Prostate gland (tissue), 2 donors: ENCODE measurements at regions not wholly inside any gene's neighbourhood (a gene's known extent, or its start where the extent isn't known, plus 50 kb on each side); places are given as distances from the start of the nearest gene placed in this dataset.

Experiments used
- POLR2A ChIP-seq: fragments of 450-650 bp; IDR thresholded peaks from one replicate; pipeline ENCODE4 v1.6.1; 2016; ENCODE audit warnings: antibody characterized with exemption, mild to moderate bottlenecking
- POLR2AphosphoS5 ChIP-seq: sonication (generic); formaldehyde crosslinking; IDR thresholded peaks from one replicate; pipeline ENCODE4 v1.6.1; 2017; ENCODE audit warnings: antibody characterized with exemption
- TF ChIP-seq, protein P1 (sequence below), 4 experiments: fragments of 200-600 bp in 2 of 4; fragments of 450-650 bp in 2 of 4; sonication (generic) in 2 of 4; IDR thresholded peaks; 1 replicate in 3 of 4; 2 replicates in 1 of 4; pipeline ENCODE4 v1.5.1; 2016 to 2019; ENCODE audit warnings: antibody characterized with exemption in 4 of 4, mild to moderate bottlenecking in 2 of 4, moderate library complexity in 2 of 4

DNA sequence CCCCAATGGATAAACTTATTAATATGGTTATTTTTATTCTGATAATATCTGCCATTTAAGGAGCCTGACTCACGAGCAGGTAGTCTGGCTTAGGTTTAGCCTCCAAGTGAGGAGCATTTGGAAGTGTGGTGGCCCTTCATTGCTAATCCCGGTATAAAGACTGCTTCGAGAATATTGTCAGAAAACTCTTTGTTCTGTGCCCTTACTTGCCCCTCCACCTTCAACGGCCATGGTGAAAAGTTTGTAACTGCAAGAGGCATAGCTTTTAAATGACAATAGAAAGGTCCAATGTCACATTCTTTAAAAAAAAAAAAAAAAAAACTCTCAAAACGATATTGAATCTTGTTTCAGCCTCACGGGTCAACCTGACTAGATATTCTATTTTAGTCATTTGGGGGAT is 157.4 kb upstream of the PROX1 start:
- TF ChIP-seq, protein P1, sequence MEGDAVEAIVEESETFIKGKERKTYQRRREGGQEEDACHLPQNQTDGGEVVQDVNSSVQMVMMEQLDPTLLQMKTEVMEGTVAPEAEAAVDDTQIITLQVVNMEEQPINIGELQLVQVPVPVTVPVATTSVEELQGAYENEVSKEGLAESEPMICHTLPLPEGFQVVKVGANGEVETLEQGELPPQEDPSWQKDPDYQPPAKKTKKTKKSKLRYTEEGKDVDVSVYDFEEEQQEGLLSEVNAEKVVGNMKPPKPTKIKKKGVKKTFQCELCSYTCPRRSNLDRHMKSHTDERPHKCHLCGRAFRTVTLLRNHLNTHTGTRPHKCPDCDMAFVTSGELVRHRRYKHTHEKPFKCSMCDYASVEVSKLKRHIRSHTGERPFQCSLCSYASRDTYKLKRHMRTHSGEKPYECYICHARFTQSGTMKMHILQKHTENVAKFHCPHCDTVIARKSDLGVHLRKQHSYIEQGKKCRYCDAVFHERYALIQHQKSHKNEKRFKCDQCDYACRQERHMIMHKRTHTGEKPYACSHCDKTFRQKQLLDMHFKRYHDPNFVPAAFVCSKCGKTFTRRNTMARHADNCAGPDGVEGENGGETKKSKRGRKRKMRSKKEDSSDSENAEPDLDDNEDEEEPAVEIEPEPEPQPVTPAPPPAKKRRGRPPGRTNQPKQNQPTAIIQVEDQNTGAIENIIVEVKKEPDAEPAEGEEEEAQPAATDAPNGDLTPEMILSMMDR (IDR thresholded peaks at IDR 0.05) = no peak
- TF ChIP-seq POLR2A (no peak), POLR2AphosphoS5 (no peak)
